Tibial nerve (tissue), 4 donors: ENCODE measurements at regions not wholly inside any gene's neighbourhood (a gene's known extent, or its start where the extent isn't known, plus 50 kb on each side); places are given as distances from the start of the nearest gene placed in this dataset.
A peak's percentile ranks its signal among the peaks of the same experiment; 100 is the strongest.

Experiments used
- DNase-seq, 2 donors: peaks; one replicate each; pipeline ENCODE4 v3.0.0-alpha.2; 2019; ENCODE audit warnings: low spot score in 2 of 2
- H3K27ac ChIP-seq, 4 donors: fragments of 200-600 bp; sonication (generic) in 3 of 4; one replicate each; pipeline ENCODE4 v1.5.1; 2017 to 2019; ENCODE audit warnings: mild to moderate bottlenecking in 1 of 4
- H3K27me3 ChIP-seq, 2 donors: fragments of 200-600 bp; sonication (generic) in 1 of 2; one replicate each; pipeline versions ENCODE4 v1.5.1 to v1.6.0; 2017 to 2019
- H3K36me3 ChIP-seq, 3 donors: fragments of 200-600 bp; sonication (generic); one replicate each; pipeline ENCODE4 v1.5.1; 2018 to 2019
- H3K4me1 ChIP-seq, 4 donors: fragments of 200-600 bp; sonication (generic) in 3 of 4; one replicate each; pipeline ENCODE4 v1.5.1; 2017 to 2019
- H3K4me3 ChIP-seq, 4 donors: fragments of 200-600 bp; sonication (generic) in 3 of 4; one replicate each; pipeline ENCODE4 v1.5.1; 2017 to 2019; ENCODE audit warnings: mild to moderate bottlenecking in 1 of 4, moderate library complexity in 1 of 4
- H3K9me3 ChIP-seq, 4 donors: fragments of 200-600 bp; sonication (generic) in 3 of 4; one replicate each; pipeline ENCODE4 v1.5.1; 2017 to 2019
- CTCF ChIP-seq, 5 experiments: fragments of 200-600 bp in 3 of 5; fragments of 450-650 bp in 2 of 5; sonication (generic) in 3 of 5; IDR thresholded peaks; one replicate each; pipeline ENCODE4 v1.5.1; 2016 to 2019; ENCODE audit warnings: antibody characterized with exemption in 5 of 5, mild to moderate bottlenecking in 3 of 5, moderate library complexity in 2 of 5
- EP300 ChIP-seq, 2 donors: sonication (generic); formaldehyde crosslinking; IDR thresholded peaks; one replicate each; pipeline ENCODE4 v1.6.1; 2017; ENCODE audit warnings: antibody characterized with exemption in 2 of 2, mild to moderate bottlenecking in 1 of 2
- POLR2A ChIP-seq, 2 donors: fragments of 450-650 bp; IDR thresholded peaks; one replicate each; pipeline ENCODE4 v1.6.1; 2017; ENCODE audit warnings: antibody characterized with exemption in 2 of 2, mild to moderate bottlenecking in 2 of 2, moderate library complexity in 2 of 2
- WGBS, 2 donors: methylation state at CpG; one replicate each; pipeline ENCODE4 v1.1.5; 2018; 5-methylcytosine and 5-hydroxymethylcytosine counted together

- Histone ChIP-seq H3K27ac (no peak overlapping the region), H3K4me3 (no peak overlapping the region), H3K4me1 (peaks cover 0 to 44% (median 17%) of the 10 kb centered on the region in 4 donors), H3K9me3 (no peaks in the 10 kb centered on the region), H3K36me3 (no peaks in the 10 kb centered on the region), H3K27me3 (no peaks in the 10 kb centered on the region)
- TF ChIP-seq CTCF (IDR thresholded peaks at IDR 0.05) (no peak), EP300 (IDR thresholded peaks at IDR 0.05) (no peak), POLR2A (IDR thresholded peaks at IDR 0.05) (no peak)
- no peak for DNase-seq
- 95 to 100% methylated on average over 4 of the region's 4 CpGs for WGBS, 2 donors
Measured at GRCh38 chr15:62643572-62643971, 399.0 kb upstream of the TPM1 start.

- TF ChIP-seq EP300 (IDR thresholded peaks at IDR 0.05) (no peak), POLR2A (IDR thresholded peaks at IDR 0.05) (no peak), CTCF (IDR thresholded peaks at IDR 0.05) (no peak)
- no peaks in the 10 kb centered on the region for H3K27me3 ChIP-seq
- peaks cover 0 to 41% (median 17%) of the 10 kb centered on the region in 4 donors for H3K4me1 ChIP-seq
- no peaks in the 10 kb centered on the region for H3K36me3 ChIP-seq
- no peak overlapping the region for H3K4me3 ChIP-seq
- WGBS, 2 donors: 82 to 84% methylated on average over 7 of the region's 7 CpGs
- no peak for DNase-seq
- H3K27ac ChIP-seq: peak overlapping the region in 2 of 4 donors; percentile 10 to 18
- H3K9me3 ChIP-seq: no peaks in the 10 kb centered on the region
Measured at GRCh38 chr15:62644216-62644888, 398.2 kb upstream of the TPM1 start.

GRCh38 chr15:62644889-62645742, 397.4 kb upstream of the TPM1 start:
- Histone ChIP-seq H3K27me3 (no peaks in the 10 kb centered on the region), H3K27ac (peak overlapping the region in 2 of 4 donors; percentile 55 to 60), H3K4me3 (no peak overlapping the region), H3K4me1 (peaks cover 0 to 41% (median 17%) of the 10 kb centered on the region in 4 donors), H3K36me3 (no peaks in the 10 kb centered on the region), H3K9me3 (no peaks in the 10 kb centered on the region)
- TF ChIP-seq CTCF (IDR thresholded peaks at IDR 0.05) (no peak), POLR2A (IDR thresholded peaks at IDR 0.05) (no peak), EP300 (IDR thresholded peaks at IDR 0.05) (peak in 1 of 2 donors; percentile 21)
- no peak for DNase-seq
- 56 to 65% methylated on average over 15 of the region's 15 CpGs for WGBS, 2 donors

GRCh38 chr15:62647202-62647842, 395.2 kb upstream of the TPM1 start:
- peaks cover 0 to 6% (median 3%) of the 10 kb centered on the region in 3 donors for H3K36me3 ChIP-seq
- 80 to 88% methylated on average over 12 of the region's 12 CpGs for WGBS, 2 donors
- no peaks in the 10 kb centered on the region for H3K27me3 ChIP-seq
- peaks cover 0 to 34% (median 17%) of the 10 kb centered on the region in 4 donors for H3K4me1 ChIP-seq
- TF ChIP-seq CTCF (IDR thresholded peaks at IDR 0.05): no peak
- peak in 1 of 2 donors; percentile 15 for TF ChIP-seq EP300 (IDR thresholded peaks at IDR 0.05)
- TF ChIP-seq POLR2A (IDR thresholded peaks at IDR 0.05): no peak
- peak in 1 of 2 donors; percentile 37 for DNase-seq
- no peak overlapping the region for H3K27ac ChIP-seq
- H3K4me3 ChIP-seq: no peak overlapping the region
- H3K9me3 ChIP-seq: no peaks in the 10 kb centered on the region
